Fibroblast of lung (primary cell): ENCODE measurements at regions not wholly inside any gene's neighbourhood (a gene's known extent, or its start where the extent isn't known, plus 50 kb on each side); places are given as distances from the start of the nearest gene placed in this dataset.

Experiments used
- DNase-seq, 2 donors: peaks; one replicate each; pipeline versions ENCODE4 v3.0.0 to v3.0.0-alpha.2; 2010; ENCODE audit warnings: low read depth in 2 of 2
- H2AFZ ChIP-seq: 2 replicates; pipeline ENCODE4 v1.5.1; 2012; ENCODE audit warnings: low read length, control low read depth, inconsistent platforms
- H3K27ac ChIP-seq: 2 replicates; pipeline ENCODE4 v1.5.1; 2011; ENCODE audit warnings: low read length, control low read depth; ENCODE audit not compliant: insufficient read depth
- H3K27me3 ChIP-seq: 2 replicates; pipeline ENCODE4 v1.5.1; 2011; ENCODE audit warnings: mild to moderate bottlenecking, low read length; ENCODE audit not compliant: control insufficient read depth, insufficient read depth
- H3K36me3 ChIP-seq: 2 replicates; pipeline ENCODE4 v1.5.1; 2011; ENCODE audit warnings: low read length; ENCODE audit not compliant: control insufficient read depth, insufficient read depth
- H3K4me1 ChIP-seq: 2 replicates; pipeline ENCODE4 v1.5.1; 2011; ENCODE audit warnings: low read length; ENCODE audit not compliant: control insufficient read depth, insufficient read depth; ENCODE audit errors: extremely low read depth
- H3K4me2 ChIP-seq: 2 replicates; pipeline ENCODE4 v1.5.1; 2011; ENCODE audit warnings: low read length, control low read depth; ENCODE audit not compliant: insufficient read depth; ENCODE audit errors: extremely low read depth
- H3K4me3 ChIP-seq, 4 experiments: fragments of 200-600 bp in 1 of 4; sonication (generic) in 1 of 4; replicated peaks in 1 of 4; 2 replicates each; pipeline ENCODE4 v1.5.1; 2011 to 2016; ENCODE audit warnings: low read length in 4 of 4, low read depth in 3 of 4, mild to moderate bottlenecking in 3 of 4, control low read depth in 2 of 4, inconsistent platforms in 1 of 4, mixed read lengths in 1 of 4; ENCODE audit not compliant: insufficient read depth in 1 of 4; ENCODE audit errors: control extremely low read depth in 1 of 4
- H3K79me2 ChIP-seq: 2 replicates; pipeline ENCODE4 v1.5.1; 2012; ENCODE audit warnings: mild to moderate bottlenecking, low read length, inconsistent platforms; ENCODE audit not compliant: control insufficient read depth, insufficient read depth
- H3K9ac ChIP-seq: 2 replicates; pipeline ENCODE4 v1.5.1; 2011; ENCODE audit warnings: mild to moderate bottlenecking, low read length, control low read depth; ENCODE audit not compliant: insufficient read depth
- H3K9me3 ChIP-seq: 2 replicates; pipeline ENCODE4 v1.5.1; 2012; ENCODE audit warnings: low read depth, low read length; ENCODE audit not compliant: control insufficient read depth, insufficient read depth
- H4K20me1 ChIP-seq: 2 replicates; pipeline ENCODE4 v1.5.1; 2011; ENCODE audit warnings: low read length; ENCODE audit not compliant: control insufficient read depth, insufficient read depth; ENCODE audit errors: extremely low read depth
- CTCF ChIP-seq, 2 donors: IDR thresholded peaks in 1 of 2; conservative IDR thresholded peaks in 1 of 2; 1 replicate in 1 of 2; 2 replicates in 1 of 2; pipeline ENCODE4 v1.5.1; 2011 to 2012; ENCODE audit warnings: low read length in 2 of 2, control low read depth in 1 of 2, inconsistent platforms in 1 of 2, low read depth in 1 of 2, mild to moderate bottlenecking in 1 of 2
- EZH2 ChIP-seq: IDR thresholded peaks from 2 replicates; pipeline ENCODE4 v1.5.1; 2012; ENCODE audit warnings: low read length, control low read depth, mild to moderate bottlenecking; ENCODE audit errors: missing control alignments

- H3K9ac ChIP-seq = no peak overlapping the region
- no peak overlapping the region for H2AFZ ChIP-seq
- no peaks in the 10 kb centered on the region for H3K9me3 ChIP-seq
- DNase-seq = no peak
- H3K27me3 ChIP-seq = no peaks in the 10 kb centered on the region
- no peak overlapping the region for H3K4me2 ChIP-seq
- H3K36me3 ChIP-seq = no peaks in the 10 kb centered on the region
- TF ChIP-seq EZH2 = no peak
- no peak for TF ChIP-seq CTCF (conservative IDR thresholded peaks at IDR 0.05 in 1 of 2, IDR thresholded peaks at IDR 0.05 in 1 of 2; ENCODE audit: low read depth in 1 of 2, low read length in 2 of 2)
- H4K20me1 ChIP-seq = no peaks in the 10 kb centered on the region
- no peaks in the 10 kb centered on the region for H3K79me2 ChIP-seq
- no peak overlapping the region for H3K27ac ChIP-seq
- no peaks in the 10 kb centered on the region for H3K4me1 ChIP-seq
- no peak overlapping the region for H3K4me3 ChIP-seq
Measured at GRCh38 chr12:58656254-58657009, 263.9 kb downstream of the LRIG3 start.

- no peak overlapping the region for H3K4me2 ChIP-seq
Measured at GRCh38 chr12:58657190-58657589, 263.1 kb downstream of the LRIG3 start.

GRCh38 chr12:58665375-58665774 is 254.9 kb downstream of the LRIG3 start:
- Histone ChIP-seq H3K4me3 (no peak overlapping the region), H3K4me2 (no peak overlapping the region), H3K36me3 (no peaks in the 10 kb centered on the region), H4K20me1 (no peaks in the 10 kb centered on the region), H3K27me3 (no peaks in the 10 kb centered on the region), H3K4me1 (no peaks in the 10 kb centered on the region), H2AFZ (no peak overlapping the region), H3K27ac (no peak overlapping the region), H3K9ac (no peak overlapping the region), H3K9me3 (no peaks in the 10 kb centered on the region), H3K79me2 (no peaks in the 10 kb centered on the region)
- no peak for TF ChIP-seq CTCF (conservative IDR thresholded peaks at IDR 0.05 in 1 of 2, IDR thresholded peaks at IDR 0.05 in 1 of 2; ENCODE audit: low read depth in 1 of 2, low read length in 2 of 2)
- TF ChIP-seq EZH2 = no peak
- DNase-seq = no peak

More at GRCh38 chr12:58657190-58657589, 263.1 kb downstream of the LRIG3 start:
- Histone ChIP-seq H3K9me3 (no peaks in the 10 kb centered on the region), H3K36me3 (no peaks in the 10 kb centered on the region), H3K79me2 (no peaks in the 10 kb centered on the region), H3K27me3 (no peaks in the 10 kb centered on the region), H2AFZ (no peak overlapping the region), H3K27ac (no peak overlapping the region), H3K9ac (no peak overlapping the region), H4K20me1 (no peaks in the 10 kb centered on the region), H3K4me1 (no peaks in the 10 kb centered on the region), H3K4me3 (no peak overlapping the region)
- peak in 1 of 2 donors; percentile 58 for DNase-seq
- TF ChIP-seq CTCF (conservative IDR thresholded peaks at IDR 0.05 in 1 of 2, IDR thresholded peaks at IDR 0.05 in 1 of 2; ENCODE audit: low read depth in 1 of 2, low read length in 2 of 2) = no peak
- no peak for TF ChIP-seq EZH2
